H1 (cell line): ENCODE measurements at regions not wholly inside any gene's neighbourhood (a gene's known extent, or its start where the extent isn't known, plus 50 kb on each side); places are given as distances from the start of the nearest gene placed in this dataset.
A peak's percentile ranks its signal among the peaks of the same experiment; 100 is the strongest.

Experiments
- CTCF ChIA-PET: fragments of 300-600 bp; sonication (Branson Sonifier 250); formaldehyde crosslinking; loops from one replicate; lab custom pipeline; 2021; ENCODE audit not compliant: partially characterized antibody; lab: Charles Lee
- POLR2A ChIA-PET: fragments of 300-600 bp; sonication (Branson Sonifier 250); formaldehyde crosslinking; loops from one replicate; lab custom pipeline; 2021; ENCODE audit warnings: inconsistent platforms; ENCODE audit not compliant: partially characterized antibody; lab: Charles Lee
- DNase-seq, 2 experiments: peaks; one replicate each; pipeline versions ENCODE4 v3.0.0 to v3.0.0-alpha.2; 2010 to 2022; ENCODE audit warnings: low spot score in 2 of 2, low read depth in 1 of 2, mixed read lengths in 1 of 2
- FAIRE-seq: peaks from 2 replicates; lab custom pipeline; 2011; peaks lifted over from hg19 to GRCh38; lab: Jason Lieb, UNC
- H2AFZ ChIP-seq: 2 replicates; pipeline ENCODE4 v1.8.1; 2012; ENCODE audit warnings: low read length, inconsistent platforms
- H2AK5ac ChIP-seq: 2 replicates; pipeline ENCODE4 v1.6.1; 2013; ENCODE audit warnings: low read depth, low read length
- H2BK120ac ChIP-seq: replicated peaks from 2 replicates; pipeline ENCODE3; 2013; ENCODE audit warnings: low read depth, low read length, inconsistent platforms
- H2BK12ac ChIP-seq: 2 replicates; pipeline ENCODE4 v1.6.1; 2013; ENCODE audit warnings: low read depth, low read length
- H2BK15ac ChIP-seq: 2 replicates; pipeline ENCODE4 v1.6.1; 2013; ENCODE audit warnings: low read length
- H2BK20ac ChIP-seq: 2 replicates; pipeline ENCODE4 v1.6.1; 2013; ENCODE audit warnings: low read length
- H2BK5ac ChIP-seq: 2 replicates; pipeline ENCODE4 v1.6.1; 2013; ENCODE audit warnings: low read depth, low read length
- H3K14ac ChIP-seq: 2 replicates; pipeline ENCODE4 v1.6.1; 2013; ENCODE audit warnings: inconsistent platforms; ENCODE audit not compliant: insufficient read length
- H3K18ac ChIP-seq: 2 replicates; pipeline ENCODE4 v1.6.1; 2013; ENCODE audit warnings: low read length; ENCODE audit errors: extremely low read depth
- H3K23ac ChIP-seq: 2 replicates; pipeline ENCODE4 v1.6.1; 2013; ENCODE audit warnings: inconsistent platforms; ENCODE audit not compliant: insufficient read length
- H3K23me2 ChIP-seq: 2 replicates; pipeline ENCODE4 v1.6.1; 2013; ENCODE audit warnings: low read depth, low read length
- H3K27ac ChIP-seq: 2 replicates; pipeline ENCODE4 v1.6.1; 2011; ENCODE audit warnings: low read depth, low read length, inconsistent platforms
- H3K27me3 ChIP-seq, 4 experiments: replicated peaks in 1 of 4; 1 replicate in 1 of 4; 2 replicates in 3 of 4; pipeline versions ENCODE4 v1.6.1 to v1.8.1; 2011 to 2013; ENCODE audit warnings: low read length in 3 of 4, mild to moderate bottlenecking in 3 of 4, inconsistent platforms in 2 of 4, mixed read lengths in 2 of 4, moderate library complexity in 1 of 4; ENCODE audit not compliant: control insufficient read depth in 3 of 4, insufficient read depth in 3 of 4; ENCODE audit errors: extremely low read depth in 1 of 4
- H3K36me3 ChIP-seq, 4 experiments: 2 replicates each; pipeline versions ENCODE4 v1.6.1 to v1.8.1; 2011 to 2013; ENCODE audit warnings: mild to moderate bottlenecking in 4 of 4, low read length in 3 of 4, moderate library complexity in 2 of 4, control low read depth in 1 of 4, inconsistent platforms in 1 of 4; ENCODE audit not compliant: insufficient read depth in 4 of 4, control insufficient read depth in 2 of 4
- H3K4ac ChIP-seq: replicated peaks from 2 replicates; pipeline ENCODE3; 2013; ENCODE audit warnings: low read length, low read depth, mixed read lengths, inconsistent platforms; ENCODE audit not compliant: insufficient read length
- H3K4me1 ChIP-seq, 4 experiments: replicated peaks in 1 of 4; 1 replicate in 1 of 4; 2 replicates in 3 of 4; pipeline versions ENCODE4 v1.6.1 to v1.8.1; 2011 to 2013; ENCODE audit warnings: low read length in 3 of 4, inconsistent platforms in 2 of 4, mixed read lengths in 1 of 4; ENCODE audit not compliant: insufficient read depth in 4 of 4, control insufficient read depth in 3 of 4
- H3K4me2 ChIP-seq, 2 experiments: 2 replicates each; pipeline versions ENCODE4 v1.6.1 to v1.8.1; 2011 to 2013; ENCODE audit warnings: low read depth in 2 of 2, low read length in 2 of 2, control low read depth in 1 of 2, inconsistent platforms in 1 of 2, mild to moderate bottlenecking in 1 of 2; ENCODE audit not compliant: insufficient read depth in 1 of 2
- H3K4me3 ChIP-seq, 4 experiments: fragments of 200-600, 300-600 bp in 1 of 4; sonication (generic), shearing (Covaris generic), sonication (Bioruptor Twin) in 1 of 4; 2 replicates each; pipeline versions ENCODE4 v1.5.1 to v1.8.1; 2011 to 2016; ENCODE audit warnings: low read length in 4 of 4, low read depth in 3 of 4, control low read depth in 2 of 4, inconsistent platforms in 2 of 4, mild to moderate bottlenecking in 2 of 4, mixed read lengths in 1 of 4, moderate library complexity in 1 of 4; ENCODE audit not compliant: insufficient read depth in 2 of 4; ENCODE audit errors: extremely low read depth in 1 of 4
- H3K56ac ChIP-seq: replicated peaks from 2 replicates; pipeline ENCODE3; 2013; ENCODE audit warnings: low read depth, mild to moderate bottlenecking, mixed read lengths, low read length, inconsistent platforms; ENCODE audit not compliant: insufficient read length
- H3K79me1 ChIP-seq: 2 replicates; pipeline ENCODE4 v1.6.1; 2013; ENCODE audit warnings: low read depth, low read length, control low read depth
- H3K79me2 ChIP-seq, 2 experiments: 2 replicates each; pipeline versions ENCODE4 v1.6.1 to v1.8.1; 2012 to 2013; ENCODE audit warnings: low read length in 2 of 2, mild to moderate bottlenecking in 2 of 2, inconsistent platforms in 1 of 2; ENCODE audit not compliant: insufficient read depth in 2 of 2, control insufficient read depth in 1 of 2
- H3K9ac ChIP-seq, 4 experiments: replicated peaks in 1 of 4; 1 replicate in 1 of 4; 2 replicates in 3 of 4; pipeline versions ENCODE4 v1.6.1 to v1.8.1; 2011 to 2013; ENCODE audit warnings: low read depth in 3 of 4, low read length in 3 of 4, control low read depth in 2 of 4, mild to moderate bottlenecking in 2 of 4, moderate library complexity in 2 of 4, inconsistent platforms in 1 of 4; ENCODE audit errors: extremely low read depth in 1 of 4
- H3K9me3 ChIP-seq, 2 experiments: 2 replicates each; pipeline versions ENCODE4 v1.6.1 to v1.8.1; 2012 to 2013; ENCODE audit warnings: mild to moderate bottlenecking in 2 of 2, moderate library complexity in 2 of 2, control low read depth in 1 of 2, inconsistent platforms in 1 of 2, low read depth in 1 of 2, low read length in 1 of 2, mixed read lengths in 1 of 2; ENCODE audit not compliant: insufficient read depth in 2 of 2
- H4K20me1 ChIP-seq, 2 experiments: replicated peaks in 1 of 2; 2 replicates each; pipeline versions ENCODE3 to v1.8.1; 2011 to 2013; ENCODE audit warnings: inconsistent platforms in 2 of 2, low read length in 2 of 2, mild to moderate bottlenecking in 1 of 2; ENCODE audit not compliant: insufficient read depth in 2 of 2, control insufficient read depth in 1 of 2
- H4K5ac ChIP-seq: 2 replicates; pipeline ENCODE4 v1.6.1; 2013; ENCODE audit warnings: low read length, low read depth, mixed read lengths, inconsistent platforms; ENCODE audit not compliant: insufficient read length
- H4K8ac ChIP-seq: 2 replicates; pipeline ENCODE4 v1.8.0; 2013; ENCODE audit warnings: mild to moderate bottlenecking, moderate library complexity, low read length, inconsistent platforms; ENCODE audit not compliant: insufficient read depth; ENCODE audit errors: extremely low read depth
- H4K91ac ChIP-seq: replicated peaks from 2 replicates; pipeline ENCODE3; 2013; ENCODE audit warnings: low read length, mixed read lengths, inconsistent platforms; ENCODE audit not compliant: insufficient read length
- BRCA1 ChIP-seq: IDR thresholded peaks from 2 replicates; pipeline ENCODE4 v1.6.1; 2012; ENCODE audit warnings: low read depth, low read length, improper control_type of control experiment
- CREB1 ChIP-seq: IDR thresholded peaks from 2 replicates; pipeline ENCODE4 v1.6.1; 2012; ENCODE audit warnings: inconsistent platforms
- EP300 ChIP-seq, 2 experiments: IDR thresholded peaks; 1 replicate in 1 of 2; 2 replicates in 1 of 2; pipeline ENCODE4 v1.6.1; 2011 to 2012; ENCODE audit warnings: low read depth in 2 of 2, low read length in 2 of 2, mild to moderate bottlenecking in 2 of 2, borderline replicate concordance in 1 of 2, inconsistent platforms in 1 of 2, moderate library complexity in 1 of 2
- EZH2 ChIP-seq: fragments of 200-600 bp; sonication (generic); IDR thresholded peaks from 2 replicates; pipeline ENCODE4 v1.7.1; 2012; ENCODE audit warnings: low read depth, mild to moderate bottlenecking, moderate library complexity, low read length, inconsistent platforms; ENCODE audit not compliant: severe bottlenecking
- JUND ChIP-seq: IDR thresholded peaks from 2 replicates; pipeline ENCODE4 v1.6.1; 2011; ENCODE audit warnings: mild to moderate bottlenecking, improper control_type of control experiment, low read length
- KDM1A ChIP-seq: fragments of 200-600, 300-600 bp; sonication (generic); IDR thresholded peaks from 2 replicates; pipeline ENCODE4 v1.7.1; 2016; ENCODE audit warnings: mild to moderate bottlenecking, low read length, borderline replicate concordance
- KDM5A ChIP-seq: fragments of 200-600 bp; IDR thresholded peaks from 2 replicates; pipeline ENCODE4 v1.7.1; 2012; ENCODE audit warnings: mild to moderate bottlenecking, low read length, inconsistent platforms, mixed read lengths
- MAX ChIP-seq: IDR thresholded peaks from 2 replicates; pipeline ENCODE4 v1.6.1; 2012; ENCODE audit warnings: inconsistent platforms
- SAP30 ChIP-seq: fragments of 300-600 bp; sonication (generic); IDR thresholded peaks from 2 replicates; pipeline ENCODE4 v1.7.1; 2012; ENCODE audit warnings: low read length, moderate library complexity, mild to moderate bottlenecking, inconsistent platforms; ENCODE audit not compliant: insufficient read depth, insufficient replicate concordance
- SP4 ChIP-seq: IDR thresholded peaks from 2 replicates; pipeline ENCODE4 v1.6.1; 2012; ENCODE audit warnings: low read length, inconsistent platforms
- SRF ChIP-seq: IDR thresholded peaks from 2 replicates; pipeline ENCODE4 v1.6.1; 2011; ENCODE audit warnings: mild to moderate bottlenecking, low read depth, low read length, moderate library complexity
- SUZ12 ChIP-seq: fragments of 200-600 bp; sonication (generic); IDR thresholded peaks from 2 replicates; pipeline ENCODE4 v1.6.1; 2012; ENCODE audit warnings: mild to moderate bottlenecking, inconsistent platforms, low read length, moderate library complexity, mixed read lengths
- TAF1 ChIP-seq: IDR thresholded peaks from 2 replicates; pipeline ENCODE4 v1.6.1; 2011; ENCODE audit warnings: mild to moderate bottlenecking, low read depth, low read length
- WGBS, 2 experiments: shearing (Covaris generic) in 1 of 2; methylation state at CpG; one replicate each; pipeline versions ENCODE4 v1.1.6 to v1.1.7; 2013 to 2015; ENCODE audit warnings: low lambda C conversion rate in 2 of 2, mixed read lengths in 2 of 2, inconsistent platforms in 1 of 2, low coverage in 1 of 2, missing lambda C conversion rate in 1 of 2; ENCODE audit not compliant: insufficient replicate concordance in 2 of 2, insufficient coverage in 1 of 2, insufficient read length in 1 of 2; ENCODE audit errors: extremely low coverage in 1 of 2, missing lambda C conversion rate in 1 of 2; 5-methylcytosine and 5-hydroxymethylcytosine counted together

GRCh38 chr12:70180130-70180529 is 63.1 kb upstream of the CNOT2 start:
- Histone ChIP-seq H3K56ac (no peak overlapping the region), H4K91ac (no peak overlapping the region), H2AK5ac (no peak overlapping the region), H2BK12ac (no peak overlapping the region), H2BK15ac (no peak overlapping the region), H3K9me3 (peaks cover 0 to 7% of the 10 kb centered on the region in 2 experiments; a peak in 1 of 4 replicates), H4K5ac (no peak overlapping the region), H2BK5ac (no peak overlapping the region), H3K18ac (no peak overlapping the region), H3K27ac (no peak overlapping the region), H3K23ac (no peak overlapping the region), H3K9ac (no peak overlapping the region), H3K79me2 (no peaks in the 10 kb centered on the region), H3K4me2 (no peak overlapping the region), H2AFZ (peak overlapping the region; percentile 88; the same call in 1 of the 2 replicates), H2BK20ac (no peak overlapping the region), H3K23me2 (no peaks in the 10 kb centered on the region), H3K4me3 (no peak overlapping the region), H2BK120ac (no peak overlapping the region), H3K79me1 (no peaks in the 10 kb centered on the region), H4K20me1 (no peaks in the 10 kb centered on the region), H3K4ac (no peak overlapping the region), H3K4me1 (0 out of 7 replicates have a peak, but pooled peaks cover 0 to 2% (median 0%) of the 10 kb centered on the region in 4 experiments), H3K36me3 (no peaks in the 10 kb centered on the region), H3K27me3 (no peaks in the 10 kb centered on the region), H4K8ac (no peak overlapping the region), H3K14ac (no peak overlapping the region)
- FAIRE-seq (no peak), DNase-seq (no peak)
- WGBS, 2 experiments = 93% methylated on average over 3 of the region's 3 CpGs; no CpG with 5 or more reads in 1 of the 2 experiments
- no peak for TF ChIP-seq SRF
- no peak for TF ChIP-seq SAP30
- no peak for TF ChIP-seq CREB1
- no peak for TF ChIP-seq EZH2
- TF ChIP-seq KDM1A = no peak
- TF ChIP-seq TAF1 = no peak
- TF ChIP-seq BRCA1 = no peak
- no peak for TF ChIP-seq JUND
- TF ChIP-seq EP300 (IDR thresholded peaks at IDR 0.05; ENCODE audit: borderline replicate concordance in 1 of 2, low read depth in 2 of 2, low read length in 2 of 2) = no peak
- TF ChIP-seq SP4 = no peak
- TF ChIP-seq KDM5A = no peak
- TF ChIP-seq SUZ12 = no peak
- no peak for TF ChIP-seq MAX
- POLR2A ChIA-PET = no interaction called here
- CTCF ChIA-PET = interaction anchor here (0.7 kb wide), 1 partner anchor 8 kb away, joined by 3 read pairs; no protein-coding TSS in a partner anchor
